IMR-90 (cell line): ENCODE measurements at regions not wholly inside any gene's neighbourhood (a gene's known extent, or its start where the extent isn't known, plus 50 kb on each side); places are given as distances from the start of the nearest gene placed in this dataset.

ENCODE experiments used
- ATAC-seq: fragments of 200-7000 bp; cut with Tn5 transposase; 2 replicates; pipeline ENCODE4 v1.9.1; 2020; ENCODE audit warnings: low read depth, mild to moderate bottlenecking, moderate library complexity
- BruUV-seq: library from RNA; stranded (reverse); fragments of 400-500 nt; replicated peaks from 2 replicates; lab custom pipeline; 2021; lab: Mats Ljungman, UMichigan
- CTCF ChIA-PET: fragments of 300-600 bp; formaldehyde crosslinking; extraction: SDS; loops from one replicate; lab custom pipeline; 2021; ENCODE audit warnings: antibody characterized with exemption; lab: Yijun Ruan, JAX
- POLR2A ChIA-PET: fragments of 300-600 bp; sonication (Branson Sonifier 250); formaldehyde crosslinking; loops from one replicate; lab custom pipeline; 2022; ENCODE audit warnings: antibody characterized with exemption; ENCODE audit not compliant: unreplicated experiment; lab: Charles Lee
- DNase-seq: peaks from one replicate; pipeline ENCODE4 v3.0.0; 2013
- H2AFZ ChIP-seq: replicated peaks from 2 replicates; pipeline ENCODE3; 2013; ENCODE audit warnings: low read length, mild to moderate bottlenecking; ENCODE audit not compliant: poor library complexity
- H2AK5ac ChIP-seq: 2 replicates; pipeline ENCODE4 v1.6.1; 2013; ENCODE audit warnings: low read depth, low read length, inconsistent platforms
- H2AK9ac ChIP-seq: replicated peaks from 2 replicates; pipeline ENCODE3; 2013; ENCODE audit warnings: mild to moderate bottlenecking, low read depth, low read length, moderate library complexity; ENCODE audit not compliant: poor library complexity
- H2BK120ac ChIP-seq: 2 replicates; pipeline ENCODE4 v1.6.1; 2013; ENCODE audit warnings: low read depth, low read length, inconsistent platforms
- H2BK15ac ChIP-seq: 3 replicates; pipeline ENCODE4 v1.6.1; 2013; ENCODE audit warnings: low read depth, low read length, inconsistent platforms
- H2BK20ac ChIP-seq: 2 replicates; pipeline ENCODE4 v1.6.1; 2013; ENCODE audit warnings: low read depth, mild to moderate bottlenecking, inconsistent platforms, low read length, moderate library complexity
- H2BK5ac ChIP-seq: 2 replicates; pipeline ENCODE4 v1.6.1; 2013; ENCODE audit warnings: mild to moderate bottlenecking, low read depth, low read length, inconsistent platforms; ENCODE audit not compliant: poor library complexity, severe bottlenecking
- H3K14ac ChIP-seq: replicated peaks from 2 replicates; pipeline ENCODE4 v1.6.1; 2013; ENCODE audit warnings: low read depth, low read length, inconsistent platforms
- H3K18ac ChIP-seq: 2 replicates; pipeline ENCODE4 v1.6.1; 2013; ENCODE audit warnings: low read depth, low read length, control low read depth
- H3K23ac ChIP-seq: 2 replicates; pipeline ENCODE4 v1.6.1; 2013; ENCODE audit warnings: low read depth, low read length, inconsistent platforms
- H3K27ac ChIP-seq: 2 replicates; pipeline ENCODE4 v1.5.1; 2013; ENCODE audit warnings: mild to moderate bottlenecking, control low read depth, low read length; ENCODE audit not compliant: insufficient read depth
- H3K27me3 ChIP-seq: 2 replicates; pipeline ENCODE4 v1.6.1; 2013; ENCODE audit warnings: low read length; ENCODE audit not compliant: control insufficient read depth, insufficient read depth
- H3K36me3 ChIP-seq: 2 replicates; pipeline ENCODE4 v1.6.1; 2013; ENCODE audit warnings: low read length, mixed read lengths; ENCODE audit not compliant: control insufficient read depth, insufficient read depth
- H3K4ac ChIP-seq: 2 replicates; pipeline ENCODE4 v1.6.1; 2013; ENCODE audit warnings: low read depth, low read length, inconsistent platforms
- H3K4me1 ChIP-seq: 2 replicates; pipeline ENCODE4 v1.6.1; 2013; ENCODE audit warnings: low read length, mixed read lengths; ENCODE audit not compliant: control insufficient read depth, insufficient read depth
- H3K4me2 ChIP-seq: 2 replicates; pipeline ENCODE4 v1.6.1; 2013; ENCODE audit warnings: low read depth, mild to moderate bottlenecking, control low read depth, low read length, moderate library complexity
- H3K4me3 ChIP-seq: 2 replicates; pipeline ENCODE4 v1.5.1; 2013; ENCODE audit warnings: low read depth, mild to moderate bottlenecking, control low read depth, low read length, moderate library complexity; ENCODE audit not compliant: insufficient read depth
- H3K56ac ChIP-seq: 2 replicates; pipeline ENCODE4 v1.6.1; 2013; ENCODE audit warnings: low read length, inconsistent platforms; ENCODE audit not compliant: insufficient read depth; ENCODE audit errors: extremely low read depth
- H3K79me1 ChIP-seq, 2 experiments: 2 replicates each; pipeline ENCODE4 v1.6.1; 2013; ENCODE audit warnings: low read length in 2 of 2, inconsistent platforms in 1 of 2, low read depth in 1 of 2
- H3K9ac ChIP-seq: 2 replicates; pipeline ENCODE4 v1.6.1; 2013; ENCODE audit warnings: low read depth, low read length, control low read depth
- H3K9me1 ChIP-seq: 2 replicates; pipeline ENCODE4 v1.6.1; 2013; ENCODE audit warnings: low read length, inconsistent platforms; ENCODE audit not compliant: insufficient read depth
- H3K9me3 ChIP-seq: 2 replicates; pipeline ENCODE4 v1.6.1; 2013; ENCODE audit warnings: low read length; ENCODE audit not compliant: control insufficient read depth, insufficient read depth
- H4K20me1 ChIP-seq: 2 replicates; pipeline ENCODE4 v1.6.1; 2013; ENCODE audit warnings: low read length, inconsistent platforms; ENCODE audit not compliant: insufficient read depth
- H4K5ac ChIP-seq: 2 replicates; pipeline ENCODE4 v1.6.1; 2013; ENCODE audit warnings: mild to moderate bottlenecking, low read depth, low read length, control low read depth
- H4K8ac ChIP-seq, 2 experiments: 2 replicates each; pipeline ENCODE4 v1.6.1; 2013; ENCODE audit warnings: low read depth in 2 of 2, low read length in 2 of 2, control low read depth in 1 of 2, inconsistent platforms in 1 of 2
- H4K91ac ChIP-seq: 2 replicates; pipeline ENCODE4 v1.6.1; 2013; ENCODE audit warnings: low read depth, low read length, inconsistent platforms; ENCODE audit not compliant: insufficient read depth
- BHLHE40 ChIP-seq: fragments of 150-350 bp; IDR thresholded peaks from 2 replicates; pipeline ENCODE4 v1.6.1; 2016; ENCODE audit warnings: mild to moderate bottlenecking, low read depth, low read length
- CEBPB ChIP-seq: IDR thresholded peaks from 2 replicates; pipeline ENCODE4 v1.6.1; 2012; ENCODE audit warnings: low read depth, low read length, improper control_type of control experiment
- CHD1 ChIP-seq: IDR thresholded peaks from 2 replicates; pipeline ENCODE4 v1.6.1; 2012; ENCODE audit warnings: low read depth, low read length, improper control_type of control experiment
- CTCF ChIP-seq: conservative IDR thresholded peaks from 2 replicates; pipeline ENCODE4 v1.5.1; 2012; ENCODE audit warnings: mild to moderate bottlenecking, low read depth, low read length, improper control_type of control experiment
- ELK1 ChIP-seq: fragments of 150-350 bp; IDR thresholded peaks from 2 replicates; pipeline ENCODE4 v1.6.1; 2016; ENCODE audit warnings: low read depth, mild to moderate bottlenecking, low read length, moderate library complexity, borderline replicate concordance
- FOS ChIP-seq: fragments of 150-350 bp; IDR thresholded peaks from 2 replicates; pipeline ENCODE4 v1.6.1; 2016; ENCODE audit warnings: low read depth, low read length
- MAFK ChIP-seq: IDR thresholded peaks from 2 replicates; pipeline ENCODE4 v1.6.1; 2012; ENCODE audit warnings: low read depth, low read length, improper control_type of control experiment
- MAZ ChIP-seq: IDR thresholded peaks from 2 replicates; pipeline ENCODE4 v1.6.1; 2012; ENCODE audit warnings: low read depth, mild to moderate bottlenecking, low read length, improper control_type of control experiment, moderate library complexity, borderline replicate concordance
- MXI1 ChIP-seq: IDR thresholded peaks from 2 replicates; pipeline ENCODE4 v1.6.1; 2012; ENCODE audit warnings: low read depth, mild to moderate bottlenecking, low read length, moderate library complexity, borderline replicate concordance
- NFE2L2 ChIP-seq: fragments of 150-350 bp; IDR thresholded peaks from 2 replicates; pipeline ENCODE4 v1.6.1; 2016; ENCODE audit warnings: low read depth, mild to moderate bottlenecking, low read length
- POLR2A ChIP-seq: IDR thresholded peaks from 2 replicates; pipeline ENCODE4 v1.6.1; 2012; ENCODE audit warnings: mild to moderate bottlenecking, low read depth, low read length
- RAD21 ChIP-seq: IDR thresholded peaks from 2 replicates; pipeline ENCODE4 v1.6.1; 2012; ENCODE audit warnings: low read length, improper control_type of control experiment
- RCOR1 ChIP-seq: IDR thresholded peaks from 2 replicates; pipeline ENCODE4 v1.6.1; 2012; ENCODE audit warnings: mild to moderate bottlenecking, low read length, improper control_type of control experiment; ENCODE audit not compliant: insufficient replicate concordance
- RFX5 ChIP-seq: IDR thresholded peaks from 2 replicates; pipeline ENCODE4 v1.8.0; 2012; ENCODE audit warnings: low read depth, mild to moderate bottlenecking, low read length, moderate library complexity
- SMC3 ChIP-seq: fragments of 150-350 bp; IDR thresholded peaks from 2 replicates; pipeline ENCODE4 v1.6.1; 2016; ENCODE audit warnings: low read depth, mild to moderate bottlenecking, antibody characterized with exemption, low read length, moderate library complexity
- USF2 ChIP-seq: fragments of 150-350 bp; IDR thresholded peaks from 2 replicates; pipeline ENCODE4 v1.6.1; 2017; ENCODE audit warnings: mild to moderate bottlenecking, antibody characterized with exemption, low read length, low read depth
- WGBS, 2 experiments: methylation state at CpG; one replicate each; pipeline versions ENCODE4 v1.1.5 to v1.1.7; 2013; ENCODE audit warnings: missing lambda C conversion rate in 2 of 2; ENCODE audit not compliant: insufficient read length in 1 of 2; ENCODE audit errors: extremely low coverage in 2 of 2; 5-methylcytosine and 5-hydroxymethylcytosine counted together
- dilution Hi-C: fragments of 300-500 bp; cut with HindIII; formaldehyde crosslinking; loops from one replicate; pipeline ENCODE4 v1.14.3; 2018; ENCODE audit warnings: low sequenced_read_pairs; ENCODE audit not compliant: unreplicated experiment
- in situ Hi-C: fragments of 300-500 bp; cut with MboI; formaldehyde crosslinking; loops from 3 replicates; pipeline ENCODE4 v1.14.3; 2019; ENCODE audit warnings: low sequenced_read_pairs, inconsistent platforms, mixed read lengths
- intact Hi-C: fragments of 100-400 bp; cut with micrococcal nuclease; formaldehyde crosslinking; loops from 2 replicates; pipeline ENCODE4 v1.10.0; 2022

- dilution Hi-C loops, result no loop called here
- no peaks in the 10 kb centered on the region for H3K27me3 ChIP-seq
- H2AFZ ChIP-seq, result no peak overlapping the region
These were observed 541.1 kb downstream of the TNS1 start for GRCh38 chr2:217461674-217462073.

More at GRCh38 chr2:217461674-217462073, 541.1 kb downstream of the TNS1 start:
- Histone ChIP-seq H3K79me1 (no peaks in the 10 kb centered on the region), H3K9me1 (no peaks in the 10 kb centered on the region), H2BK120ac (no peak overlapping the region), H3K23ac (no peak overlapping the region), H3K4me3 (no peak overlapping the region), H4K91ac (no peak overlapping the region), H3K9me3 (no peaks in the 10 kb centered on the region), H2BK15ac (0 out of 3 replicates have a peak overlapping the region, but pooled peaks have one; percentile 42), H3K14ac (0 out of 2 replicates have a peak overlapping the region, but pooled peaks have one; percentile 4), H3K56ac (no peak overlapping the region), H3K18ac (no peak overlapping the region; the same call in 1 of the 2 replicates), H3K36me3 (no peaks in the 10 kb centered on the region), H3K4ac (no peak overlapping the region; the same call in 1 of the 2 replicates), H3K4me2 (no peak overlapping the region), H2BK5ac (no peak overlapping the region), H2BK20ac (no peak overlapping the region), H2AK5ac (peak overlapping the region; percentile 20; the same call in 1 of the 2 replicates), H3K4me1 (peaks cover 3% of the 10 kb centered on the region), H2AK9ac (no peak overlapping the region), H4K20me1 (no peaks in the 10 kb centered on the region), H4K8ac (no peak overlapping the region), H4K5ac (no peak overlapping the region), H3K9ac (no peak overlapping the region), H3K27ac (no peak overlapping the region)
- ChIA-PET CTCF (no interaction called here), POLR2A (no interaction called here)
- 50% methylated on average over 2 of the region's 4 CpGs; no CpG with 5 or more reads in 1 of the 2 experiments for WGBS, 2 experiments
- in situ Hi-C loops (no loop called here), intact Hi-C loops (no loop called here)
- no peak for ATAC-seq
- TF ChIP-seq MAFK, result no peak
- no peak for TF ChIP-seq NFE2L2
- TF ChIP-seq POLR2A, result no peak
- no peak for TF ChIP-seq CEBPB
- TF ChIP-seq RCOR1, result no peak
- no peak for TF ChIP-seq RAD21
- no peak for TF ChIP-seq FOS
- TF ChIP-seq USF2, result no peak
- TF ChIP-seq SMC3, result no peak
- no peak for TF ChIP-seq ELK1
- TF ChIP-seq MAZ, result no peak
- TF ChIP-seq BHLHE40, result no peak
- no peak for TF ChIP-seq RFX5
- TF ChIP-seq CHD1, result no peak
- no peak for TF ChIP-seq CTCF
- no peak for TF ChIP-seq MXI1
- BruUV-seq, result no TSS peak
- no peak for DNase-seq
